ENCODE measurements at regions not wholly inside any gene's neighbourhood (a gene's known extent, or its start where the extent isn't known, plus 50 kb on each side); places are given as distances from the start of the nearest gene placed in this dataset.

GRCh38 chr20:4555188-4555890 is 130.9 kb upstream of the PRNP start:
- DNase-seq (ENCODE audit: extremely low spot score, unreplicated experiment), result no peak
- no peaks in the 10 kb centered on the region for H3K4me1 Mint-ChIP-seq (ENCODE audit: unreplicated experiment)
- no peak overlapping the region for H3K4me3 Mint-ChIP-seq (ENCODE audit: unreplicated experiment)
- H3K36me3 Mint-ChIP-seq (ENCODE audit: unreplicated experiment), result no peaks in the 10 kb centered on the region
- peaks cover 9% of the 10 kb centered on the region for H3K9me3 Mint-ChIP-seq (ENCODE audit: unreplicated experiment)
- no peak overlapping the region for H3K27ac Mint-ChIP-seq (ENCODE audit: unreplicated experiment)
- TF ChIP-seq CTCF (IDR thresholded peaks at IDR 0.05), result no peak
- peaks cover 3% of the 10 kb centered on the region for H3K27me3 Mint-ChIP-seq (ENCODE audit: unreplicated experiment)

- H3K27me3 Mint-ChIP-seq (ENCODE audit: unreplicated experiment), result peaks cover 3% of the 10 kb centered on the region
- no peak for DNase-seq (ENCODE audit: extremely low spot score, unreplicated experiment)
- no peak overlapping the region for H3K4me3 Mint-ChIP-seq (ENCODE audit: unreplicated experiment)
- no peaks in the 10 kb centered on the region for H3K4me1 Mint-ChIP-seq (ENCODE audit: unreplicated experiment)
- TF ChIP-seq CTCF (IDR thresholded peaks at IDR 0.05), result no peak
- no peaks in the 10 kb centered on the region for H3K36me3 Mint-ChIP-seq (ENCODE audit: unreplicated experiment)
- peaks cover 9% of the 10 kb centered on the region for H3K9me3 Mint-ChIP-seq (ENCODE audit: unreplicated experiment)
- H3K27ac Mint-ChIP-seq (ENCODE audit: unreplicated experiment), result no peak overlapping the region
Measured at GRCh38 chr20:4554346-4554745, 131.9 kb upstream of the PRNP start.

GRCh38 chr20:4552075-4552640 is 134.1 kb upstream of the PRNP start:
- Mint-ChIP-seq H3K27me3 (ENCODE audit: unreplicated experiment) (no peaks in the 10 kb centered on the region), H3K4me1 (ENCODE audit: unreplicated experiment) (no peaks in the 10 kb centered on the region), H3K36me3 (ENCODE audit: unreplicated experiment) (no peaks in the 10 kb centered on the region), H3K4me3 (ENCODE audit: unreplicated experiment) (no peak overlapping the region), H3K27ac (ENCODE audit: unreplicated experiment) (no peak overlapping the region), H3K9me3 (ENCODE audit: unreplicated experiment) (no peaks in the 10 kb centered on the region)
- no peak for DNase-seq (ENCODE audit: extremely low spot score, unreplicated experiment)
- no peak for TF ChIP-seq CTCF (IDR thresholded peaks at IDR 0.05)

GRCh38 chr20:4550740-4551139 is 135.5 kb upstream of the PRNP start:
- DNase-seq (ENCODE audit: extremely low spot score, unreplicated experiment), result no peak
- Mint-ChIP-seq H3K27me3 (ENCODE audit: unreplicated experiment) (no peaks in the 10 kb centered on the region), H3K4me3 (ENCODE audit: unreplicated experiment) (no peak overlapping the region), H3K4me1 (ENCODE audit: unreplicated experiment) (peaks cover 5% of the 10 kb centered on the region), H3K9me3 (ENCODE audit: unreplicated experiment) (no peaks in the 10 kb centered on the region), H3K36me3 (ENCODE audit: unreplicated experiment) (no peaks in the 10 kb centered on the region), H3K27ac (ENCODE audit: unreplicated experiment) (no peak overlapping the region)
- TF ChIP-seq CTCF (IDR thresholded peaks at IDR 0.05), result no peak

GRCh38 chr20:4549711-4550259 is 136.5 kb upstream of the PRNP start:
- H3K4me3 Mint-ChIP-seq (ENCODE audit: unreplicated experiment), result no peak overlapping the region
- no peaks in the 10 kb centered on the region for H3K9me3 Mint-ChIP-seq (ENCODE audit: unreplicated experiment)
- DNase-seq (ENCODE audit: extremely low spot score, unreplicated experiment), result no peak

More at GRCh38 chr20:4549711-4550259, 136.5 kb upstream of the PRNP start:
- TF ChIP-seq CTCF (IDR thresholded peaks at IDR 0.05), result no peak
- Mint-ChIP-seq H3K27ac (ENCODE audit: unreplicated experiment) (no peak overlapping the region), H3K4me1 (ENCODE audit: unreplicated experiment) (peaks cover 8% of the 10 kb centered on the region), H3K27me3 (ENCODE audit: unreplicated experiment) (no peaks in the 10 kb centered on the region), H3K36me3 (ENCODE audit: unreplicated experiment) (no peaks in the 10 kb centered on the region)

All from osteocyte (in vitro differentiated cells).